AG08396 (cell line): ENCODE measurements at regions not wholly inside any gene's neighbourhood (a gene's known extent, or its start where the extent isn't known, plus 50 kb on each side); places are given as distances from the start of the nearest gene placed in this dataset.

Experiments used
- DNase-seq: peaks from one replicate; pipeline ENCODE4 v3.0.0; 2012; ENCODE audit warnings: low spot score, mixed read lengths

- DNase-seq, result no peak
These were observed 273.4 kb upstream of the TNRC6C start for GRCh38 chr17:77684803-77685798.

GRCh38 chr17:77685881-77686486 lies 272.5 kb upstream of the TNRC6C start:
- no peak for DNase-seq

GRCh38 chr17:77686903-77687302 lies 271.6 kb upstream of the TNRC6C start:
- DNase-seq, result no peak

- no peak for DNase-seq
These were observed 271.1 kb upstream of the TNRC6C start for GRCh38 chr17:77687417-77687816.

- DNase-seq, result no peak
These were observed 270.6 kb upstream of the TNRC6C start for GRCh38 chr17:77687921-77688320.

- no peak for DNase-seq
These were observed 270.1 kb upstream of the TNRC6C start for GRCh38 chr17:77688369-77688768.

GRCh38 chr17:77690271-77691161 lies 268.0 kb upstream of the TNRC6C start:
- no peak for DNase-seq

GRCh38 chr17:77691216-77692085 lies 267.1 kb upstream of the TNRC6C start:
- DNase-seq, result no peak

- DNase-seq, result no peak
These were observed 265.8 kb upstream of the TNRC6C start for GRCh38 chr17:77692571-77693161.

GRCh38 chr17:77693301-77693700 lies 265.2 kb upstream of the TNRC6C start:
- DNase-seq, result no peak

- DNase-seq, result no peak
These were observed 264.7 kb upstream of the TNRC6C start for GRCh38 chr17:77693776-77694175.

GRCh38 chr17:77694391-77695363 lies 263.8 kb upstream of the TNRC6C start:
- no peak for DNase-seq

GRCh38 chr17:77695386-77695785 lies 263.1 kb upstream of the TNRC6C start:
- no peak for DNase-seq

GRCh38 chr17:77696151-77696720 lies 262.3 kb upstream of the TNRC6C start:
- no peak for DNase-seq

- DNase-seq, result no peak
These were observed 261.6 kb upstream of the TNRC6C start for GRCh38 chr17:77696721-77697460.

GRCh38 chr17:77697480-77698400 lies 260.8 kb upstream of the TNRC6C start:
- no peak for DNase-seq

- DNase-seq, result no peak
These were observed 259.4 kb upstream of the TNRC6C start for GRCh38 chr17:77698903-77699623.
